Nephron progenitor cell (in vitro differentiated cells): ENCODE measurements at regions not wholly inside any gene's neighbourhood (a gene's known extent, or its start where the extent isn't known, plus 50 kb on each side); places are given as distances from the start of the nearest gene placed in this dataset.
"Not testable (repeated sequence)": the region's sequence is repeated elsewhere in the genome, so short reads cannot be mapped to it uniquely, and the experiment has no call there.

Source experiments
- DNase-seq: peaks from one replicate; pipeline ENCODE4 v3.0.0; 2021
- H3K27ac Mint-ChIP-seq: 2 replicates; pipeline ENCODE4 v1.8.0; 2021; ENCODE audit warnings: mild to moderate bottlenecking, moderate library complexity, mixed read lengths
- H3K27me3 Mint-ChIP-seq: 2 replicates; pipeline ENCODE4 v1.8.0; 2021; ENCODE audit warnings: mild to moderate bottlenecking, low read depth, mixed read lengths; ENCODE audit not compliant: poor library complexity
- H3K36me3 Mint-ChIP-seq: 2 replicates; pipeline ENCODE4 v1.8.0; 2021; ENCODE audit warnings: low read depth, mixed read lengths
- H3K4me1 Mint-ChIP-seq: 2 replicates; pipeline ENCODE4 v1.8.0; 2021; ENCODE audit warnings: mixed read lengths
- H3K4me3 Mint-ChIP-seq: 2 replicates; pipeline ENCODE4 v1.8.0; 2021; ENCODE audit warnings: mild to moderate bottlenecking, moderate library complexity, mixed read lengths
- H3K9me3 Mint-ChIP-seq: 2 replicates; pipeline ENCODE4 v1.8.0; 2021; ENCODE audit warnings: mild to moderate bottlenecking, moderate library complexity, mixed read lengths
- CTCF ChIP-seq: fragments of 200-600 bp; sonication (generic); IDR thresholded peaks from 2 replicates; pipeline ENCODE4 v1.5.0; 2021; ENCODE audit warnings: antibody characterized with exemption

- Mint-ChIP-seq H3K27me3 (peaks cover 6% of the 10 kb centered on the region), H3K9me3 (no peaks in the 10 kb centered on the region), H3K4me3 (no peak overlapping the region), H3K27ac (no peak overlapping the region), H3K4me1 (no peaks in the 10 kb centered on the region), H3K36me3 (no peaks in the 10 kb centered on the region)
- no peak for TF ChIP-seq CTCF
- DNase-seq, result no peak
These were observed 351.4 kb downstream of the CNTN3 start for GRCh38 chr3:74263031-74263430.

- Mint-ChIP-seq H3K36me3 (no peaks in the 10 kb centered on the region), H3K4me3 (no peak overlapping the region), H3K27ac (no peak overlapping the region), H3K9me3 (peaks cover 4% of the 10 kb centered on the region), H3K27me3 (no peaks in the 10 kb centered on the region), H3K4me1 (no peaks in the 10 kb centered on the region)
- no peak for DNase-seq
- no peak for TF ChIP-seq CTCF
These were observed 381.4 kb downstream of the CNTN3 start for GRCh38 chr3:74233091-74233490.

- H3K27me3 Mint-ChIP-seq, result peaks cover 3% of the 10 kb centered on the region
- H3K4me3 Mint-ChIP-seq, result no peak overlapping the region
- no peak overlapping the region for H3K27ac Mint-ChIP-seq
- no peaks in the 10 kb centered on the region for H3K4me1 Mint-ChIP-seq
- no peak for TF ChIP-seq CTCF
- H3K9me3 Mint-ChIP-seq, result no peaks in the 10 kb centered on the region
- no peak for DNase-seq
- H3K36me3 Mint-ChIP-seq, result no peaks in the 10 kb centered on the region
These were observed 397.0 kb downstream of the CNTN3 start for GRCh38 chr3:74217467-74217866.

GRCh38 chr3:74214286-74214685, 400.2 kb downstream of the CNTN3 start:
- Mint-ChIP-seq H3K27me3 (peaks cover 3% of the 10 kb centered on the region), H3K9me3 (no peaks in the 10 kb centered on the region), H3K4me3 (no peak overlapping the region), H3K27ac (no peak overlapping the region), H3K36me3 (no peaks in the 10 kb centered on the region), H3K4me1 (no peaks in the 10 kb centered on the region)
- no peak for DNase-seq
- TF ChIP-seq CTCF, result no peak

GRCh38 chr3:74210739-74211138, 403.7 kb downstream of the CNTN3 start:
- DNase-seq, result no peak
- H3K36me3 Mint-ChIP-seq, result no peaks in the 10 kb centered on the region
- no peak for TF ChIP-seq CTCF

GRCh38 chr3:74200952-74201351, 413.5 kb downstream of the CNTN3 start:
- H3K4me3 Mint-ChIP-seq, result no peak overlapping the region
- TF ChIP-seq CTCF, result no peak
- no peaks in the 10 kb centered on the region for H3K4me1 Mint-ChIP-seq
- H3K9me3 Mint-ChIP-seq, result peaks cover 21% of the 10 kb centered on the region
- H3K27ac Mint-ChIP-seq, result no peak overlapping the region
- peaks cover 8% of the 10 kb centered on the region for H3K27me3 Mint-ChIP-seq
- H3K36me3 Mint-ChIP-seq, result no peaks in the 10 kb centered on the region
- no peak for DNase-seq

More at GRCh38 chr3:74210739-74211138, 403.7 kb downstream of the CNTN3 start:
- no peaks in the 10 kb centered on the region for H3K9me3 Mint-ChIP-seq
- peaks cover 3% of the 10 kb centered on the region for H3K27me3 Mint-ChIP-seq
- no peak overlapping the region for H3K4me3 Mint-ChIP-seq
- no peaks in the 10 kb centered on the region for H3K4me1 Mint-ChIP-seq
- no peak overlapping the region for H3K27ac Mint-ChIP-seq

GRCh38 chr3:74178664-74179063, 435.8 kb downstream of the CNTN3 start:
- not testable (repeated sequence) for DNase-seq, H3K27me3 Mint-ChIP-seq, H3K4me3 Mint-ChIP-seq, H3K4me1 Mint-ChIP-seq, H3K27ac Mint-ChIP-seq, H3K9me3 Mint-ChIP-seq, H3K36me3 Mint-ChIP-seq
